HepG2 (cell line): ENCODE measurements at regions not wholly inside any gene's neighbourhood (a gene's known extent, or its start where the extent isn't known, plus 50 kb on each side); places are given as distances from the start of the nearest gene placed in this dataset.
A peak's percentile ranks its signal among the peaks of the same experiment; 100 is the strongest.

ENCODE experiments used
- ASH2L ChIP-seq: fragments of 300-600, 200-600 bp; sonication (generic); IDR thresholded peaks from 2 replicates; pipeline ENCODE4 v1.7.0; 2017; ENCODE audit warnings: low read depth, mild to moderate bottlenecking, moderate library complexity, mixed read lengths, low read length; ENCODE audit not compliant: insufficient read length
- EP300 ChIP-seq, 3 experiments: sonication (generic) in 1 of 3; formaldehyde crosslinking in 1 of 3; IDR thresholded peaks; 2 replicates each; pipeline versions ENCODE4 v1.5.1 to v1.6.1; 2011 to 2020; ENCODE audit warnings: low read depth in 2 of 3, low read length in 2 of 3, borderline replicate concordance in 1 of 3, improper control_type of control experiment in 1 of 3, mild to moderate bottlenecking in 1 of 3, missing genetic modification reagents in 1 of 3, moderate library complexity in 1 of 3
- HNF4G ChIP-seq, 2 experiments: sonication (generic) in 1 of 2; formaldehyde crosslinking in 1 of 2; IDR thresholded peaks; 2 replicates each; pipeline versions ENCODE4 v1.4.0 to v1.6.1; 2011 to 2020; ENCODE audit warnings: borderline replicate concordance in 2 of 2, low read depth in 2 of 2, mild to moderate bottlenecking in 2 of 2, low read length in 1 of 2, missing genetic modification reagents in 1 of 2, moderate library complexity in 1 of 2
- KDM3A ChIP-seq: IDR thresholded peaks from 2 replicates; pipeline ENCODE4 v1.6.1; 2018; ENCODE audit warnings: low read depth, missing compliant biosample characterization
- KLF11 ChIP-seq: IDR thresholded peaks from 2 replicates; pipeline ENCODE4 v1.6.1; 2016; ENCODE audit warnings: missing compliant biosample characterization
- RELA ChIP-seq: sonication (generic); formaldehyde crosslinking; IDR thresholded peaks from 2 replicates; pipeline ENCODE4 v1.4.0; 2020; ENCODE audit warnings: missing genetic modification reagents
- TBP ChIP-seq: sonication (generic); formaldehyde crosslinking; IDR thresholded peaks from 2 replicates; pipeline ENCODE4 v1.5.0; 2020; ENCODE audit warnings: missing genetic modification reagents
- TRIM24 ChIP-seq: sonication (generic); formaldehyde crosslinking; IDR thresholded peaks from 2 replicates; pipeline ENCODE4 v1.8.0; 2022; ENCODE audit warnings: mild to moderate bottlenecking, missing genetic modification reagents
- TF ChIP-seq, protein P1 (sequence below): sonication (generic); formaldehyde crosslinking; IDR thresholded peaks from 2 replicates; pipeline ENCODE4 v1.5.1; 2020; ENCODE audit warnings: mild to moderate bottlenecking, missing genetic modification reagents
- TF ChIP-seq, protein P2 (sequence below): sonication (generic); formaldehyde crosslinking; IDR thresholded peaks from 2 replicates; pipeline ENCODE4 v1.4.0; 2020; ENCODE audit warnings: missing genetic modification reagents, borderline replicate concordance
- TF ChIP-seq, protein P3 (sequence below): sonication (generic); formaldehyde crosslinking; IDR thresholded peaks from 2 replicates; pipeline ENCODE4 v1.5.1; 2020; ENCODE audit warnings: missing genetic modification reagents, mild to moderate bottlenecking, borderline replicate concordance
- TF ChIP-seq, protein P4 (sequence below): IDR thresholded peaks from 2 replicates; pipeline ENCODE4 v1.6.1; 2012; ENCODE audit warnings: inconsistent platforms
- TF ChIP-seq, protein P5 (sequence below), 2 experiments: sonication (generic) in 1 of 2; formaldehyde crosslinking in 1 of 2; IDR thresholded peaks; 2 replicates each; pipeline versions ENCODE4 v1.4.0 to v1.6.1; 2016 to 2020; ENCODE audit warnings: borderline replicate concordance in 1 of 2, low read depth in 1 of 2, mild to moderate bottlenecking in 1 of 2, missing genetic modification reagents in 1 of 2

DNA sequence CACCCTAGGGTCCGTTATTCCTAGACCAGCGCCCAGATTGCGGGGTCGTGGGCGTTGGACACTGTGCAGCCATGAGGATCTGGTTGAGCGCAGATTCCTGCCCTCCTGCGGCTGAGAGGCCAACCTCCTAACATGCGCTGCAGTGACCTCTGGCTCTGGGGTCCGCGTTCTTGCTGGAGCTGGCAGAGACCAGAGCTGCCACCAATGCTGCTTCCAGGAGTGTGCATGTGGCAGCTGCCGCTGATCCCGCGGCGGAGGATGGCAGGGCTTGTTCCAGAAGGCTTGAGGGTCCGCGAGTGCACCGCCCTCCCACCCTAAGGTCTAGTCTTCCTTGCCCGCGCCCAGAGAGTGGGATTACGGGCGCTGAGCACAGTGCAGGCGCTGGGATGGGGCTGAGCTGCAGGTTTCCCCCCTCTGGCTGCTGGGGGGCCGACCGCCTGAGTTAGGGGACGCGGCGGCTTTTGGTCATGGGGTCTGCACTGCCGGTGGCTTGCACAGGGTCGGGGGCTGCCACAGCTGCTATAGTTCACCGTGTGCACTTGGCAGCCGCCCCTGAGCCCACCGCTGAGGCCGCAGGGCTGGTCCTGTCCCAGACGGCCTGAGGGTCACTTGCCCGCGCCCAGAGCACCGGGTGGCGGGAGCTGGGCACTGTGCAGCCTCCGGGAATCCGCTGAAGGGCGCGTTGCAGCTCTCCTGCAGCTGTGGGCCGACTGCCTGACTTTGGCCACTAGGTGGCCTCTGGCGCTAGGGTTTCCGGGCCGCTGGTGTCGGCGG is 145.9 kb downstream of the CCDC74A start (continued):
- TF ChIP-seq, protein P1, sequence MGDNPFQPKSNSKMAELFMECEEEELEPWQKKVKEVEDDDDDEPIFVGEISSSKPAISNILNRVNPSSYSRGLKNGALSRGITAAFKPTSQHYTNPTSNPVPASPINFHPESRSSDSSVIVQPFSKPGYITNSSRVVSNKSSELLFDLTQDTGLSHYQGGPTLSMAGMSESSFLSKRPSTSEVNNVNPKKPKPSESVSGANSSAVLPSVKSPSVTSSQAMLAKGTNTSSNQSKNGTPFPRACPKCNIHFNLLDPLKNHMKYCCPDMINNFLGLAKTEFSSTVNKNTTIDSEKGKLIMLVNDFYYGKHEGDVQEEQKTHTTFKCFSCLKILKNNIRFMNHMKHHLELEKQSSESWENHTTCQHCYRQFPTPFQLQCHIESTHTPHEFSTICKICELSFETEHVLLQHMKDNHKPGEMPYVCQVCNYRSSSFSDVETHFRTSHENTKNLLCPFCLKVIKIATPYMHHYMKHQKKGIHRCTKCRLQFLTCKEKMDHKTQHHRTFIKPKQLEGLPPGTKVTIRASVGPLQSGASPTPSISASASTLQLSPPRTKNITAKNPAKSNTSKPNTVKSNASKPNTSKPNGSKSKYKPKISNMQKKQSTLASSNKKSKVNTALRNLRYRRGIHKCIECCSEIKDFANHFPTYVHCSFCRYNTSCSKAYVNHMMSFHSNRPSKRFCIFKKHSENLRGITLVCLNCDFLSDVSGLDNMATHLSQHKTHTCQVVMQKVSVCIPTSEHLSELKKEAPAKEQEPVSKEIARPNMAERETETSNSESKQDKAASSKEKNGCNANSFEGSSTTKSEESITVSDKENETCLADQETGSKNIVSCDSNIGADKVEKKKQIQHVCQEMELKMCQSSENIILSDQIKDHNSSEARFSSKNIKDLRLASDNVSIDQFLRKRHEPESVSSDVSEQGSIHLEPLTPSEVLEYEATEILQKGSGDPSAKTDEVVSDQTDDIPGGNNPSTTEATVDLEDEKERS = no peak
- TF ChIP-seq TRIM24 (CRISPR knock-in tag) = no peak
- no peak for TF ChIP-seq HNF4G (IDR thresholded peaks at IDR 0.05; ENCODE audit: borderline replicate concordance, low read depth, low read length)
- 0 out of 2 replicates have a peak, but pooled peaks have one; percentile 43 for TF ChIP-seq HNF4G (CRISPR knock-in tag; IDR thresholded peaks at IDR 0.05; ENCODE audit: borderline replicate concordance, low read depth)
- TF ChIP-seq, protein P2, sequence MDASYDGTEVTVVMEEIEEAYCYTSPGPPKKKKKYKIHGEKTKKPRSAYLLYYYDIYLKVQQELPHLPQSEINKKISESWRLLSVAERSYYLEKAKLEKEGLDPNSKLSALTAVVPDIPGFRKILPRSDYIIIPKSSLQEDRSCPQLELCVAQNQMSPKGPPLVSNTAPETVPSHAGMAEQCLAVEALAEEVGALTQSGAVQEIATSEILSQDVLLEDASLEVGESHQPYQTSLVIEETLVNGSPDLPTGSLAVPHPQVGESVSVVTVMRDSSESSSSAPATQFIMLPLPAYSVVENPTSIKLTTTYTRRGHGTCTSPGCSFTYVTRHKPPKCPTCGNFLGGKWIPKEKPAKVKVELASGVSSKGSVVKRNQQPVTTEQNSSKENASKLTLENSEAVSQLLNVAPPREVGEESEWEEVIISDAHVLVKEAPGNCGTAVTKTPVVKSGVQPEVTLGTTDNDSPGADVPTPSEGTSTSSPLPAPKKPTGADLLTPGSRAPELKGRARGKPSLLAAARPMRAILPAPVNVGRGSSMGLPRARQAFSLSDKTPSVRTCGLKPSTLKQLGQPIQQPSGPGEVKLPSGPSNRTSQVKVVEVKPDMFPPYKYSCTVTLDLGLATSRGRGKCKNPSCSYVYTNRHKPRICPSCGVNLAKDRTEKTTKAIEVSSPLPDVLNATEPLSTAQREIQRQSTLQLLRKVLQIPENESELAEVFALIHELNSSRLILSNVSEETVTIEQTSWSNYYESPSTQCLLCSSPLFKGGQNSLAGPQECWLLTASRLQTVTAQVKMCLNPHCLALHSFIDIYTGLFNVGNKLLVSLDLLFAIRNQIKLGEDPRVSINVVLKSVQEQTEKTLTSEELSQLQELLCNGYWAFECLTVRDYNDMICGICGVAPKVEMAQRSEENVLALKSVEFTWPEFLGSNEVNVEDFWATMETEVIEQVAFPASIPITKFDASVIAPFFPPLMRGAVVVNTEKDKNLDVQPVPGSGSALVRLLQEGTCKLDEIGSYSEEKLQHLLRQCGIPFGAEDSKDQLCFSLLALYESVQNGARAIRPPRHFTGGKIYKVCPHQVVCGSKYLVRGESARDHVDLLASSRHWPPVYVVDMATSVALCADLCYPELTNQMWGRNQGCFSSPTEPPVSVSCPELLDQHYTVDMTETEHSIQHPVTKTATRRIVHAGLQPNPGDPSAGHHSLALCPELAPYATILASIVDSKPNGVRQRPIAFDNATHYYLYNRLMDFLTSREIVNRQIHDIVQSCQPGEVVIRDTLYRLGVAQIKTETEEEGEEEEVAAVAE (CRISPR knock-in tag) = no peak
- TF ChIP-seq, protein P3, sequence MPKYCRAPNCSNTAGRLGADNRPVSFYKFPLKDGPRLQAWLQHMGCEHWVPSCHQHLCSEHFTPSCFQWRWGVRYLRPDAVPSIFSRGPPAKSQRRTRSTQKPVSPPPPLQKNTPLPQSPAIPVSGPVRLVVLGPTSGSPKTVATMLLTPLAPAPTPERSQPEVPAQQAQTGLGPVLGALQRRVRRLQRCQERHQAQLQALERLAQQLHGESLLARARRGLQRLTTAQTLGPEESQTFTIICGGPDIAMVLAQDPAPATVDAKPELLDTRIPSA (CRISPR knock-in tag) = 0 out of 2 replicates have a peak, but pooled peaks have one; percentile 69
- TF ChIP-seq KDM3A (CRISPR knock-in tag) = peak; percentile 78; the same call in 1 of the 2 replicates
- TF ChIP-seq, protein P4, sequence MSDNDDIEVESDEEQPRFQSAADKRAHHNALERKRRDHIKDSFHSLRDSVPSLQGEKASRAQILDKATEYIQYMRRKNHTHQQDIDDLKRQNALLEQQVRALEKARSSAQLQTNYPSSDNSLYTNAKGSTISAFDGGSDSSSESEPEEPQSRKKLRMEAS = 0 out of 2 replicates have a peak, but pooled peaks have one; percentile 5
- no peak for TF ChIP-seq ASH2L
- no peak for TF ChIP-seq KLF11 (CRISPR knock-in tag)
- TF ChIP-seq EP300 (IDR thresholded peaks at IDR 0.05; ENCODE audit: low read depth in 2 of 2, low read length in 2 of 2) = 0 out of 4 replicates have a peak, but pooled peaks of 1 of the 2 experiments have one; percentile 27
- TF ChIP-seq EP300 (CRISPR knock-in tag; IDR thresholded peaks at IDR 0.05; ENCODE audit: borderline replicate concordance) = no peak
- TF ChIP-seq TBP (CRISPR knock-in tag) = no peak
- TF ChIP-seq, protein P5, sequence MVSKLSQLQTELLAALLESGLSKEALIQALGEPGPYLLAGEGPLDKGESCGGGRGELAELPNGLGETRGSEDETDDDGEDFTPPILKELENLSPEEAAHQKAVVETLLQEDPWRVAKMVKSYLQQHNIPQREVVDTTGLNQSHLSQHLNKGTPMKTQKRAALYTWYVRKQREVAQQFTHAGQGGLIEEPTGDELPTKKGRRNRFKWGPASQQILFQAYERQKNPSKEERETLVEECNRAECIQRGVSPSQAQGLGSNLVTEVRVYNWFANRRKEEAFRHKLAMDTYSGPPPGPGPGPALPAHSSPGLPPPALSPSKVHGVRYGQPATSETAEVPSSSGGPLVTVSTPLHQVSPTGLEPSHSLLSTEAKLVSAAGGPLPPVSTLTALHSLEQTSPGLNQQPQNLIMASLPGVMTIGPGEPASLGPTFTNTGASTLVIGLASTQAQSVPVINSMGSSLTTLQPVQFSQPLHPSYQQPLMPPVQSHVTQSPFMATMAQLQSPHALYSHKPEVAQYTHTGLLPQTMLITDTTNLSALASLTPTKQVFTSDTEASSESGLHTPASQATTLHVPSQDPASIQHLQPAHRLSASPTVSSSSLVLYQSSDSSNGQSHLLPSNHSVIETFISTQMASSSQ (IDR thresholded peaks at IDR 0.05; ENCODE audit: low read depth) = no peak
- TF ChIP-seq, protein P5 (CRISPR knock-in tag; IDR thresholded peaks at IDR 0.05; ENCODE audit: borderline replicate concordance) = no peak
- TF ChIP-seq RELA (CRISPR knock-in tag) = peak; percentile 76; the same call in 1 of the 2 replicates
